GM23338 (cell line): ENCODE measurements at regions not wholly inside any gene's neighbourhood (a gene's known extent, or its start where the extent isn't known, plus 50 kb on each side); places are given as distances from the start of the nearest gene placed in this dataset.
"Not testable (repeated sequence)": the region's sequence is repeated elsewhere in the genome, so short reads cannot be mapped to it uniquely, and the experiment has no call there.

Experiments
- ATAC-seq: fragments of 200-7000 bp; cut with Tn5 transposase; 3 replicates; pipeline ENCODE4 v1.9.1; 2020
- DNase-seq: peaks from one replicate; pipeline ENCODE4 v3.0.0-alpha.2; 2015; ENCODE audit warnings: low spot score
- H2AFZ ChIP-seq: fragments of 200-600 bp; sonication (generic); 2 replicates; pipeline ENCODE4 v1.8.0; 2016; ENCODE audit warnings: antibody characterized with exemption, mild to moderate bottlenecking, moderate library complexity
- H3F3A ChIP-seq: fragments of 200-600 bp; sonication (generic); replicated peaks from 2 replicates; pipeline ENCODE4 v1.8.0; 2017; ENCODE audit warnings: antibody characterized with exemption, mixed run types, low read depth
- H3K27ac ChIP-seq: fragments of 200-600 bp; sonication (generic); 2 replicates; pipeline ENCODE4 v1.6.1; 2016; ENCODE audit warnings: low read depth
- H3K27me3 ChIP-seq: fragments of 200-600 bp; sonication (generic); 2 replicates; pipeline ENCODE4 v1.8.0; 2016; ENCODE audit warnings: mild to moderate bottlenecking, mixed run types, moderate library complexity; ENCODE audit not compliant: insufficient read depth
- H3K36me3 ChIP-seq: fragments of 200-600 bp; sonication (generic); 2 replicates; pipeline ENCODE4 v1.8.0; 2016; ENCODE audit warnings: mild to moderate bottlenecking; ENCODE audit not compliant: insufficient read depth
- H3K4me1 ChIP-seq: fragments of 200-600 bp; sonication (generic); 2 replicates; pipeline ENCODE4 v1.8.0; 2016; ENCODE audit warnings: mild to moderate bottlenecking, moderate library complexity; ENCODE audit not compliant: insufficient read depth
- H3K4me2 ChIP-seq: fragments of 200-600 bp; sonication (generic); 2 replicates; pipeline ENCODE4 v1.7.1; 2017; ENCODE audit warnings: mixed run types
- H3K4me3 ChIP-seq: fragments of 200-600 bp; sonication (generic); 2 replicates; pipeline ENCODE4 v1.6.1; 2016; ENCODE audit warnings: mixed run types
- H3K79me2 ChIP-seq: fragments of 200-600 bp; sonication (generic); replicated peaks from 2 replicates; pipeline ENCODE4 v1.8.0; 2017; ENCODE audit warnings: mild to moderate bottlenecking; ENCODE audit not compliant: insufficient read depth
- H3K9me2 ChIP-seq: fragments of 200-600 bp; sonication (generic); 2 replicates; pipeline ENCODE4 v1.8.0; 2017; ENCODE audit not compliant: insufficient read depth
- H4K20me1 ChIP-seq: fragments of 200-600 bp; sonication (generic); replicated peaks from 2 replicates; pipeline ENCODE4 v1.8.0; 2017; ENCODE audit warnings: mild to moderate bottlenecking; ENCODE audit not compliant: insufficient read depth
- H3K27ac Mint-ChIP-seq: 2 replicates; pipeline ENCODE4 v1.8.0; 2020; ENCODE audit warnings: inconsistent platforms, mild to moderate bottlenecking, moderate library complexity, mixed read lengths
- H3K27me3 Mint-ChIP-seq: 3 replicates; pipeline ENCODE4 v1.8.0; 2022; ENCODE audit warnings: low read depth, mild to moderate bottlenecking, moderate library complexity, mixed read lengths, inconsistent platforms; ENCODE audit not compliant: insufficient read depth, poor library complexity
- H3K36me3 Mint-ChIP-seq: 3 replicates; pipeline ENCODE4 v1.8.0; 2021; ENCODE audit warnings: low read depth, mild to moderate bottlenecking, inconsistent platforms, moderate library complexity, mixed read lengths
- H3K4me1 Mint-ChIP-seq: 3 replicates; pipeline ENCODE4 v1.8.0; 2020; ENCODE audit warnings: mild to moderate bottlenecking, inconsistent platforms, mixed read lengths
- H3K4me3 Mint-ChIP-seq: 3 replicates; pipeline ENCODE4 v1.8.0; 2021; ENCODE audit warnings: moderate library complexity, mild to moderate bottlenecking, inconsistent platforms, mixed read lengths
- H3K9me3 Mint-ChIP-seq: 3 replicates; pipeline ENCODE4 v1.8.0; 2020; ENCODE audit warnings: moderate library complexity, mild to moderate bottlenecking, inconsistent platforms, mixed read lengths
- NANOG ChIP-seq: IDR thresholded peaks from 2 replicates; pipeline ENCODE4 v1.6.1; 2016; ENCODE audit warnings: antibody characterized with exemption, borderline replicate concordance
- STAT1 ChIP-seq: IDR thresholded peaks from one replicate; pipeline ENCODE4 v1.6.1; 2016; ENCODE audit warnings: antibody characterized with exemption; ENCODE audit not compliant: unreplicated experiment
- ZNF114 ChIP-seq: fragments of 250-450 bp; sonication (Bioruptor Pico); IDR thresholded peaks from 2 replicates; pipeline ENCODE4 v1.5.0; 2020; ENCODE audit warnings: mild to moderate bottlenecking, moderate library complexity
- TF ChIP-seq, protein P1 (sequence below), 2 experiments: fragments of 200-600 bp in 1 of 2; sonication (generic) in 1 of 2; conservative IDR thresholded peaks; 2 replicates each; pipeline versions ENCODE4 v1.5.1 to v1.6.1; 2016 to 2017; ENCODE audit warnings: antibody characterized with exemption in 2 of 2, low read depth in 2 of 2, mild to moderate bottlenecking in 2 of 2, moderate library complexity in 1 of 2
- TF ChIP-seq, protein P2 (sequence below): fragments of 250-450 bp; sonication (Bioruptor Pico); IDR thresholded peaks from 2 replicates; pipeline ENCODE4 v1.5.0; 2020; ENCODE audit warnings: mild to moderate bottlenecking, moderate library complexity

DNA sequence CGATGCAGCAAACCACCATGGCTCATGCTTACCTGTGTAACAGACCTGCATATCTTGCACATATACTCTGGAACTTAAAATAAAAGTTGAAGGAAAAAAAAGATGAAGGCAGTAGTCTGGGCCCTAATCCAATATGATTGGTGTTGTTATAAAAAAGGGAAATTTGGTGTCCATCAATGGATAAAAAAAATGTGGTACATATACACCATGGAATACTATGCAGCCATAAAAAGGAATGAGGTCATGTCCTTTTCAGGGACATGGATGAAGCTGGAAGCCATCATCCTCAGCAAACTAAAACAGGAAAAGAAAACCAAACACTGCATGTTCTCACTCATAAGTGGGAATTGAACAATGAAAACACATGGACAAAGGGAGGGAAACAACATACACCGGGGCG lies 74.1 kb upstream of the GPR101 start:
- not testable (repeated sequence) for DNase-seq, H3K27ac ChIP-seq, H3K4me1 Mint-ChIP-seq, H3K36me3 Mint-ChIP-seq, H3K36me3 ChIP-seq, H3K4me3 ChIP-seq, H3K4me2 ChIP-seq, ATAC-seq, H3K27ac Mint-ChIP-seq, H3K9me2 ChIP-seq, H3K27me3 ChIP-seq, H3K4me3 Mint-ChIP-seq, H3K4me1 ChIP-seq, H3F3A ChIP-seq, H2AFZ ChIP-seq, H3K27me3 Mint-ChIP-seq, H3K79me2 ChIP-seq, H4K20me1 ChIP-seq, H3K9me3 Mint-ChIP-seq

DNA sequence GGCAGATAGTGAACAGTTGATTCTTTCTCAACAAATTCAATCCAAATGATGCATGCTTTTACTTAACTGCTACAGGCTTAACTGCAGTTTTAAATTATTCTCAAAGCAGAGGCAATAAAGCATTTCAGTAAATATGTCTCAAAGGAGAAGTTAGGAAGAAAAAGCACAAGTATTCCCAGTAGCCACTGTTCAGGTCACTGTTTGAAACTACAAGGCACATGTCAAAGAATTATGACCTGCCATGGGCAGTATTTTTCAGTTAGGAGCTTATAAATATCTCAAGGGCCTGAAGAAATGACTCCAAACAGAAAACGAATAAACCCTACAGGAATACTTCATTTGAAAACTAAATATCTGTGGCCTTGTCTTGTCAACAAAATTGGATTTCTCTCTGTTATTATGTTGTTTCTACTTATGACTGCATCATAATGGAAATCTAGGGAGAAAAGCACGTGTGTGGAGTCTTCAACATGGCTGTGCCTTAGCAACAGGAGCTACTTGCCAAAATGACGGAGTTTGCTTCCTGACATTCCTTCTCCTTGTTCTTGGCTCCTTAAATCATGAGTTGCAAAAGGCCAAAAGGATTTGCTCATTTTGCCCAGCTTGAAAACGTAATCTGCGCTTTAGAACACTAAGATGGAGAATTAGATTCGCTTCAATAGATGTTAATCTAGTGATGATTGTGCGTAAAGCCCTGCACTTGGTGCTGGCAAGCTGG lies 67.6 kb upstream of the GPR101 start:
- Mint-ChIP-seq H3K27me3 (no peaks in the 10 kb centered on the region), H3K9me3 (no peaks in the 10 kb centered on the region; the same call in 2 of the 3 replicates), H3K36me3 (no peaks in the 10 kb centered on the region), H3K27ac (no peak overlapping the region), H3K4me1 (no peaks in the 10 kb centered on the region), H3K4me3 (no peak overlapping the region)
- no peak overlapping the region for H3K27ac ChIP-seq
- no peak for ATAC-seq
- H3F3A ChIP-seq, result no peaks in the 10 kb centered on the region
- no peaks in the 10 kb centered on the region for H4K20me1 ChIP-seq
- no peaks in the 10 kb centered on the region for H3K27me3 ChIP-seq
- H2AFZ ChIP-seq, result no peak overlapping the region
- no peaks in the 10 kb centered on the region for H3K4me1 ChIP-seq
- TF ChIP-seq STAT1 (no peak), ZNF114 (CRISPR knock-in tag) (no peak), NANOG (no peak)
- TF ChIP-seq, protein P1, sequence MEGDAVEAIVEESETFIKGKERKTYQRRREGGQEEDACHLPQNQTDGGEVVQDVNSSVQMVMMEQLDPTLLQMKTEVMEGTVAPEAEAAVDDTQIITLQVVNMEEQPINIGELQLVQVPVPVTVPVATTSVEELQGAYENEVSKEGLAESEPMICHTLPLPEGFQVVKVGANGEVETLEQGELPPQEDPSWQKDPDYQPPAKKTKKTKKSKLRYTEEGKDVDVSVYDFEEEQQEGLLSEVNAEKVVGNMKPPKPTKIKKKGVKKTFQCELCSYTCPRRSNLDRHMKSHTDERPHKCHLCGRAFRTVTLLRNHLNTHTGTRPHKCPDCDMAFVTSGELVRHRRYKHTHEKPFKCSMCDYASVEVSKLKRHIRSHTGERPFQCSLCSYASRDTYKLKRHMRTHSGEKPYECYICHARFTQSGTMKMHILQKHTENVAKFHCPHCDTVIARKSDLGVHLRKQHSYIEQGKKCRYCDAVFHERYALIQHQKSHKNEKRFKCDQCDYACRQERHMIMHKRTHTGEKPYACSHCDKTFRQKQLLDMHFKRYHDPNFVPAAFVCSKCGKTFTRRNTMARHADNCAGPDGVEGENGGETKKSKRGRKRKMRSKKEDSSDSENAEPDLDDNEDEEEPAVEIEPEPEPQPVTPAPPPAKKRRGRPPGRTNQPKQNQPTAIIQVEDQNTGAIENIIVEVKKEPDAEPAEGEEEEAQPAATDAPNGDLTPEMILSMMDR (conservative IDR thresholded peaks at IDR 0.05; ENCODE audit: low read depth in 2 of 2), result no peak
- TF ChIP-seq, protein P2, sequence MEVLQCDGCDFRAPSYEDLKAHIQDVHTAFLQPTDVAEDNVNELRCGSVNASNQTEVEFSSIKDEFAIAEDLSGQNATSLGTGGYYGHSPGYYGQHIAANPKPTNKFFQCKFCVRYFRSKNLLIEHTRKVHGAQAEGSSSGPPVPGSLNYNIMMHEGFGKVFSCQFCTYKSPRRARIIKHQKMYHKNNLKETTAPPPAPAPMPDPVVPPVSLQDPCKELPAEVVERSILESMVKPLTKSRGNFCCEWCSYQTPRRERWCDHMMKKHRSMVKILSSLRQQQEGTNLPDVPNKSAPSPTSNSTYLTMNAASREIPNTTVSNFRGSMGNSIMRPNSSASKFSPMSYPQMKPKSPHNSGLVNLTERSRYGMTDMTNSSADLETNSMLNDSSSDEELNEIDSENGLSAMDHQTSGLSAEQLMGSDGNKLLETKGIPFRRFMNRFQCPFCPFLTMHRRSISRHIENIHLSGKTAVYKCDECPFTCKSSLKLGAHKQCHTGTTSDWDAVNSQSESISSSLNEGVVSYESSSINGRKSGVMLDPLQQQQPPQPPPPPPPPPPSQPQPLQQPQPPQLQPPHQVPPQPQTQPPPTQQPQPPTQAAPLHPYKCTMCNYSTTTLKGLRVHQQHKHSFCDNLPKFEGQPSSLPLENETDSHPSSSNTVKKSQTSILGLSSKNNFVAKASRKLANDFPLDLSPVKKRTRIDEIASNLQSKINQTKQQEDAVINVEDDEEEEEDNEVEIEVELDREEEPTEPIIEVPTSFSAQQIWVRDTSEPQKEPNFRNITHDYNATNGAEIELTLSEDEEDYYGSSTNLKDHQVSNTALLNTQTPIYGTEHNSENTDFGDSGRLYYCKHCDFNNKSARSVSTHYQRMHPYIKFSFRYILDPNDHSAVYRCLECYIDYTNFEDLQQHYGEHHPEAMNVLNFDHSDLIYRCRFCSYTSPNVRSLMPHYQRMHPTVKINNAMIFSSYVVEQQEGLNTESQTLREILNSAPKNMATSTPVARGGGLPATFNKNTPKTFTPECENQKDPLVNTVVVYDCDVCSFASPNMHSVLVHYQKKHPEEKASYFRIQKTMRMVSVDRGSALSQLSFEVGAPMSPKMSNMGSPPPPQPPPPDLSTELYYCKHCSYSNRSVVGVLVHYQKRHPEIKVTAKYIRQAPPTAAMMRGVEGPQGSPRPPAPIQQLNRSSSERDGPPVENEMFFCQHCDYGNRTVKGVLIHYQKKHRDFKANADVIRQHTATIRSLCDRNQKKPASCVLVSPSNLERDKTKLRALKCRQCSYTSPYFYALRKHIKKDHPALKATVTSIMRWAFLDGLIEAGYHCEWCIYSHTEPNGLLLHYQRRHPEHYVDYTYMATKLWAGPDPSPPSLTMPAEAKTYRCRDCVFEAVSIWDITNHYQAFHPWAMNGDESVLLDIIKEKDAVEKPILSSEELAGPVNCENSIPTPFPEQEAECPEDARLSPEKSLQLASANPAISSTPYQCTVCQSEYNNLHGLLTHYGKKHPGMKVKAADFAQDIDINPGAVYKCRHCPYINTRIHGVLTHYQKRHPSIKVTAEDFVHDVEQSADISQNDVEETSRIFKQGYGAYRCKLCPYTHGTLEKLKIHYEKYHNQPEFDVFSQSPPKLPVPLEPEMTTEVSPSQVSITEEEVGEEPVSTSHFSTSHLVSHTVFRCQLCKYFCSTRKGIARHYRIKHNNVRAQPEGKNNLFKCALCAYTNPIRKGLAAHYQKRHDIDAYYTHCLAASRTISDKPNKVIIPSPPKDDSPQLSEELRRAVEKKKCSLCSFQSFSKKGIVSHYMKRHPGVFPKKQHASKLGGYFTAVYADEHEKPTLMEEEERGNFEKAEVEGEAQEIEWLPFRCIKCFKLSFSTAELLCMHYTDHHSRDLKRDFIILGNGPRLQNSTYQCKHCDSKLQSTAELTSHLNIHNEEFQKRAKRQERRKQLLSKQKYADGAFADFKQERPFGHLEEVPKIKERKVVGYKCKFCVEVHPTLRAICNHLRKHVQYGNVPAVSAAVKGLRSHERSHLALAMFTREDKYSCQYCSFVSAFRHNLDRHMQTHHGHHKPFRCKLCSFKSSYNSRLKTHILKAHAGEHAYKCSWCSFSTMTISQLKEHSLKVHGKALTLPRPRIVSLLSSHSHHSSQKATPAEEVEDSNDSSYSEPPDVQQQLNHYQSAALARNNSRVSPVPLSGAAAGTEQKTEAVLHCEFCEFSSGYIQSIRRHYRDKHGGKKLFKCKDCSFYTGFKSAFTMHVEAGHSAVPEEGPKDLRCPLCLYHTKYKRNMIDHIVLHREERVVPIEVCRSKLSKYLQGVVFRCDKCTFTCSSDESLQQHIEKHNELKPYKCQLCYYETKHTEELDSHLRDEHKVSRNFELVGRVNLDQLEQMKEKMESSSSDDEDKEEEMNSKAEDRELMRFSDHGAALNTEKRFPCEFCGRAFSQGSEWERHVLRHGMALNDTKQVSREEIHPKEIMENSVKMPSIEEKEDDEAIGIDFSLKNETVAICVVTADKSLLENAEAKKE, result no peak
- no peaks in the 10 kb centered on the region for H3K36me3 ChIP-seq
- DNase-seq, result no peak
- no peak overlapping the region for H3K4me3 ChIP-seq
- no peak overlapping the region for H3K4me2 ChIP-seq
- no peaks in the 10 kb centered on the region for H3K9me2 ChIP-seq
- H3K79me2 ChIP-seq, result no peaks in the 10 kb centered on the region
